Loucy (cell line): ENCODE measurements at regions not wholly inside any gene's neighbourhood (a gene's known extent, or its start where the extent isn't known, plus 50 kb on each side); places are given as distances from the start of the nearest gene placed in this dataset.

Experiments used
- H2AFZ ChIP-seq: fragments of 200-600 bp; sonication (generic); 2 replicates; pipeline ENCODE4 v1.6.0; 2016; ENCODE audit warnings: antibody characterized with exemption, mild to moderate bottlenecking, low read length, moderate library complexity
- H3F3A ChIP-seq: fragments of 200-600 bp; 2 replicates; pipeline ENCODE4 v1.6.0; 2016; ENCODE audit warnings: antibody characterized with exemption, low read depth, mild to moderate bottlenecking
- H3K27me3 ChIP-seq: fragments of 200-600 bp; sonication (generic); 2 replicates; pipeline ENCODE4 v1.6.1; 2014; ENCODE audit warnings: low read length, mild to moderate bottlenecking; ENCODE audit not compliant: insufficient read depth, poor library complexity, severe bottlenecking
- H3K36me3 ChIP-seq: fragments of 200-600 bp; sonication (generic); 2 replicates; pipeline ENCODE4 v1.6.1; 2016; ENCODE audit warnings: low read length; ENCODE audit not compliant: insufficient read depth
- H3K4me1 ChIP-seq: fragments of 200-600 bp; sonication (generic); 2 replicates; pipeline ENCODE4 v1.5.1; 2014; ENCODE audit warnings: low read length, mild to moderate bottlenecking; ENCODE audit not compliant: insufficient read depth, poor library complexity, severe bottlenecking
- H3K4me2 ChIP-seq: fragments of 200-600 bp; sonication (generic); 2 replicates; pipeline ENCODE4 v1.6.0; 2014; ENCODE audit warnings: antibody characterized with exemption, low read length, low read depth, mild to moderate bottlenecking; ENCODE audit not compliant: poor library complexity, severe bottlenecking
- H3K4me3 ChIP-seq: fragments of 200-600 bp; sonication (generic); 2 replicates; pipeline ENCODE4 v1.5.1; 2014; ENCODE audit warnings: low read length, mild to moderate bottlenecking, mixed read lengths; ENCODE audit not compliant: poor library complexity, severe bottlenecking
- H3K79me2 ChIP-seq: fragments of 200-600 bp; sonication (generic); 2 replicates; pipeline ENCODE4 v1.6.1; 2014; ENCODE audit warnings: low read length; ENCODE audit not compliant: insufficient read depth
- H3K9ac ChIP-seq: fragments of 200-600 bp; sonication (generic); 2 replicates; pipeline ENCODE4 v1.6.0; 2014; ENCODE audit warnings: mild to moderate bottlenecking, low read depth, low read length, moderate library complexity; ENCODE audit not compliant: poor library complexity, severe bottlenecking
- H3K9me2 ChIP-seq: fragments of 200-600 bp; sonication (generic); replicated peaks from 2 replicates; pipeline ENCODE4 v1.6.1; 2016; ENCODE audit warnings: low read depth, low read length, mixed read lengths
- H3K9me3 ChIP-seq: fragments of 200-600 bp; sonication (generic); 2 replicates; pipeline ENCODE4 v1.6.1; 2014; ENCODE audit warnings: mild to moderate bottlenecking, antibody characterized with exemption, low read length, low read depth; ENCODE audit not compliant: insufficient read depth
- H4K20me1 ChIP-seq: fragments of 200-600 bp; sonication (generic); 2 replicates; pipeline ENCODE4 v1.6.0; 2014; ENCODE audit warnings: antibody characterized with exemption, low read length, mild to moderate bottlenecking; ENCODE audit not compliant: insufficient read depth, poor library complexity, severe bottlenecking
- CTCF ChIP-seq: fragments of 200-600 bp; sonication (generic); conservative IDR thresholded peaks from 2 replicates; pipeline ENCODE4 v1.5.1; 2014; ENCODE audit warnings: mild to moderate bottlenecking, antibody characterized with exemption, low read length
- EZH2phosphoT487 ChIP-seq: fragments of 200-600 bp; IDR thresholded peaks from 2 replicates; pipeline ENCODE4 v1.6.1; 2018; ENCODE audit warnings: antibody characterized with exemption, mild to moderate bottlenecking, moderate library complexity, borderline replicate concordance

DNA sequence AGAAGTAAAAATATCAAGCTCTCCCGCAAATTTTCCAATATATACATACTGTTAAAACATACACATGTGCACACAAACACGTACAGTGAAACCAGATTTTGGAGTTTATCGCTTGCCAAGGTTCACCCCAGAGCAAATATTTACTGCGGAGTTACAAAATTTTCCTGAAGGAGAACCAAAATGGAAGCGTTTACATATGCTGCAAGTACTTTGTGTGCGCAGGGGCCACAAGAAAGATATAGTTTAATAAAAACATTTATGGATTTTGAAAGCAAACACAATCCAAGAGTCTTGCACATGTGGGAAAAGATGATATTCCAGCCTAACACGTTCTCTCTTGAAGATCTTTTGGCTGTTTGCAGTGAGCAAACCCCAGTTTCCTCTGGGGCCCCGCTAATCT, 301.3 kb upstream of the NFE2L3 start:
- Histone ChIP-seq H3K36me3 (no peaks in the 10 kb centered on the region), H3K9me3 (no peaks in the 10 kb centered on the region), H2AFZ (no peak overlapping the region), H3K9ac (no peak overlapping the region), H3K79me2 (peaks cover 4% of the 10 kb centered on the region), H3K4me2 (no peak overlapping the region), H3K4me3 (no peak overlapping the region), H3F3A (no peaks in the 10 kb centered on the region), H3K9me2 (no peaks in the 10 kb centered on the region), H3K27me3 (no peaks in the 10 kb centered on the region), H3K4me1 (peaks cover 4% of the 10 kb centered on the region), H4K20me1 (peaks cover 4% of the 10 kb centered on the region)
- no peak for TF ChIP-seq CTCF
- no peak for TF ChIP-seq EZH2phosphoT487

GRCh38 chr7:25851332-25852210, 300.4 kb upstream of the NFE2L3 start:
- Histone ChIP-seq H3K4me1 (peaks cover 6% of the 10 kb centered on the region), H3K9ac (no peak overlapping the region)

GRCh38 chr7:25852211-25852938, 299.6 kb upstream of the NFE2L3 start:
- TF ChIP-seq CTCF = no peak
- TF ChIP-seq EZH2phosphoT487 = no peak
- H3K9me3 ChIP-seq = no peaks in the 10 kb centered on the region
- peaks cover 9% of the 10 kb centered on the region; the same call in 1 of the 2 replicates for H3F3A ChIP-seq
- peaks cover 6% of the 10 kb centered on the region for H4K20me1 ChIP-seq
- H3K4me3 ChIP-seq = peak overlapping the region; percentile 41
- peaks cover 6% of the 10 kb centered on the region for H3K4me1 ChIP-seq
- H3K79me2 ChIP-seq = peaks cover 10% of the 10 kb centered on the region
- peak overlapping the region; percentile 64 for H2AFZ ChIP-seq
- H3K9ac ChIP-seq = no peak overlapping the region
- H3K36me3 ChIP-seq = no peaks in the 10 kb centered on the region
- H3K4me2 ChIP-seq = peak overlapping the region; percentile 65
- no peaks in the 10 kb centered on the region for H3K9me2 ChIP-seq
- H3K27me3 ChIP-seq = no peaks in the 10 kb centered on the region

More at GRCh38 chr7:25851332-25852210, 300.4 kb upstream of the NFE2L3 start:
- Histone ChIP-seq H3K79me2 (peaks cover 10% of the 10 kb centered on the region), H3K36me3 (no peaks in the 10 kb centered on the region), H3K4me3 (peak overlapping the region; percentile 41), H3K9me3 (no peaks in the 10 kb centered on the region), H2AFZ (peak overlapping the region; percentile 64), H3F3A (peaks cover 6% of the 10 kb centered on the region; the same call in 1 of the 2 replicates), H4K20me1 (peaks cover 6% of the 10 kb centered on the region), H3K4me2 (peak overlapping the region; percentile 65), H3K27me3 (no peaks in the 10 kb centered on the region), H3K9me2 (no peaks in the 10 kb centered on the region)
- TF ChIP-seq CTCF = peak; percentile 94
- TF ChIP-seq EZH2phosphoT487 = no peak
